Nephron progenitor cell (in vitro differentiated cells): ENCODE measurements at regions not wholly inside any gene's neighbourhood (a gene's known extent, or its start where the extent isn't known, plus 50 kb on each side); places are given as distances from the start of the nearest gene placed in this dataset.
"Not testable (repeated sequence)": the region's sequence is repeated elsewhere in the genome, so short reads cannot be mapped to it uniquely, and the experiment has no call there.

Experiments
- DNase-seq: peaks from one replicate; pipeline ENCODE4 v3.0.0; 2021
- H3K27ac Mint-ChIP-seq: 2 replicates; pipeline ENCODE4 v1.8.0; 2021; ENCODE audit warnings: mild to moderate bottlenecking, moderate library complexity, mixed read lengths
- H3K27me3 Mint-ChIP-seq: 2 replicates; pipeline ENCODE4 v1.8.0; 2021; ENCODE audit warnings: mild to moderate bottlenecking, low read depth, mixed read lengths; ENCODE audit not compliant: poor library complexity
- H3K36me3 Mint-ChIP-seq: 2 replicates; pipeline ENCODE4 v1.8.0; 2021; ENCODE audit warnings: low read depth, mixed read lengths
- H3K4me1 Mint-ChIP-seq: 2 replicates; pipeline ENCODE4 v1.8.0; 2021; ENCODE audit warnings: mixed read lengths
- H3K4me3 Mint-ChIP-seq: 2 replicates; pipeline ENCODE4 v1.8.0; 2021; ENCODE audit warnings: mild to moderate bottlenecking, moderate library complexity, mixed read lengths
- H3K9me3 Mint-ChIP-seq: 2 replicates; pipeline ENCODE4 v1.8.0; 2021; ENCODE audit warnings: mild to moderate bottlenecking, moderate library complexity, mixed read lengths
- CTCF ChIP-seq: fragments of 200-600 bp; sonication (generic); IDR thresholded peaks from 2 replicates; pipeline ENCODE4 v1.5.0; 2021; ENCODE audit warnings: antibody characterized with exemption

DNA sequence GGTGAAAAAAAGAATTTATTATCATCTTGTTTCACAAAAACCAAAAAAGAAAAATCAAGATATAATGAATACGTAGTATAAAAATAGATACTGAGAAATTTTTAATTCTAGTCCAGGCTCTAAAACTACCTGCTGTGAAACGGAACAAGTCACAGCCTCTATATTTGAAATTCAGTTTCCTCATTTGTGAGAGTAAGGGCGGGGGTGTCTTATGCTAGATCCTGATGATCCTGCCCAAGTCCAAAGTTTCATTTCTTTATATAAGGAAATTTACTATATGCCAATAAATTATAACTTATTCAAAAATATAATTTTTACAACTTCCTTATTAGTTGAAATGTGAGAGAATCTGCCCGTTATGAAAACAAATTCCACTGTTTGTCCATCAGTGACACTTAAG is 385.7 kb downstream of the CGGBP1 start:
- no peak for DNase-seq
- H3K36me3 Mint-ChIP-seq = no peaks in the 10 kb centered on the region
- peaks cover 5% of the 10 kb centered on the region for H3K4me1 Mint-ChIP-seq
- H3K27ac Mint-ChIP-seq = no peak overlapping the region
- H3K27me3 Mint-ChIP-seq = no peaks in the 10 kb centered on the region
- TF ChIP-seq CTCF = no peak
- H3K9me3 Mint-ChIP-seq = peaks cover 2% of the 10 kb centered on the region
- no peak overlapping the region for H3K4me3 Mint-ChIP-seq

DNA sequence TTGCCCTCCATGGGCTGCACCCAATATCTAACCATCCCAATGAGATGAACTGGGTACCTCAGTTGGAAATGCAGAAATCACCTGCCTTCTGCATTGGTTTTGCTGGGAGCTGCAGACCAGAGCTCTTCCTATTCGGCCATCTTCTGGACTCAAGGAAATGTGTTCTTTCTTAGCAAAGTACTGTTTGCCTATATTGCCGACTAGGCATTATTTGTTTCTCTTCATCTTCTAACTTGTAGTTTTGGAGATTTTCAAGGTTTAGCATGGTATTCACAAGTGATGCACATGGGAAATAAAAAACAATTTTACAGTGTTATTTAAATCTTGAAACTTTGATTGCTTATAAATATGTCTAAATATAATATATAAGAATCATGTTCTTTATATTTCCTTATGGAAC is 377.8 kb upstream of the POU1F1 start:
- Mint-ChIP-seq H3K27ac (no peak overlapping the region), H3K36me3 (no peaks in the 10 kb centered on the region), H3K4me1 (no peaks in the 10 kb centered on the region), H3K27me3 (peaks cover 4% of the 10 kb centered on the region), H3K4me3 (no peak overlapping the region), H3K9me3 (peaks cover under 1% of the 10 kb centered on the region)
- no peak for DNase-seq
- no peak for TF ChIP-seq CTCF

GRCh38 chr3:87653138-87653537 is 376.8 kb upstream of the POU1F1 start:
- H3K36me3 Mint-ChIP-seq = not testable (repeated sequence)

GRCh38 chr3:87634426-87634825 is 358.0 kb upstream of the POU1F1 start:
- H3K27me3 Mint-ChIP-seq = peaks cover 2% of the 10 kb centered on the region
- H3K4me1 Mint-ChIP-seq = no peaks in the 10 kb centered on the region
- TF ChIP-seq CTCF = no peak
- H3K4me3 Mint-ChIP-seq = no peak overlapping the region
- no peaks in the 10 kb centered on the region for H3K36me3 Mint-ChIP-seq
- H3K9me3 Mint-ChIP-seq = peaks cover 10% of the 10 kb centered on the region
- H3K27ac Mint-ChIP-seq = no peak overlapping the region
- no peak for DNase-seq

More at GRCh38 chr3:87653138-87653537, 376.8 kb upstream of the POU1F1 start:
- H3K27me3 Mint-ChIP-seq, H3K27ac Mint-ChIP-seq, H3K4me3 Mint-ChIP-seq, H3K9me3 Mint-ChIP-seq, DNase-seq, H3K4me1 Mint-ChIP-seq: not testable (repeated sequence)

GRCh38 chr3:87627316-87627715 is 350.9 kb upstream of the POU1F1 start:
- no peak overlapping the region for H3K4me3 Mint-ChIP-seq
- no peak overlapping the region for H3K27ac Mint-ChIP-seq
- no peak for TF ChIP-seq CTCF
- H3K36me3 Mint-ChIP-seq = no peaks in the 10 kb centered on the region
- peaks cover 2% of the 10 kb centered on the region for H3K27me3 Mint-ChIP-seq
- peaks cover 21% of the 10 kb centered on the region for H3K9me3 Mint-ChIP-seq
- H3K4me1 Mint-ChIP-seq = no peaks in the 10 kb centered on the region
- no peak for DNase-seq

GRCh38 chr3:87626546-87626945 is 350.2 kb upstream of the POU1F1 start:
- Mint-ChIP-seq H3K9me3 (peaks cover 21% of the 10 kb centered on the region), H3K27me3 (peaks cover 2% of the 10 kb centered on the region), H3K27ac (no peak overlapping the region), H3K4me3 (no peak overlapping the region), H3K36me3 (no peaks in the 10 kb centered on the region), H3K4me1 (no peaks in the 10 kb centered on the region)
- DNase-seq = no peak
- no peak for TF ChIP-seq CTCF

DNA sequence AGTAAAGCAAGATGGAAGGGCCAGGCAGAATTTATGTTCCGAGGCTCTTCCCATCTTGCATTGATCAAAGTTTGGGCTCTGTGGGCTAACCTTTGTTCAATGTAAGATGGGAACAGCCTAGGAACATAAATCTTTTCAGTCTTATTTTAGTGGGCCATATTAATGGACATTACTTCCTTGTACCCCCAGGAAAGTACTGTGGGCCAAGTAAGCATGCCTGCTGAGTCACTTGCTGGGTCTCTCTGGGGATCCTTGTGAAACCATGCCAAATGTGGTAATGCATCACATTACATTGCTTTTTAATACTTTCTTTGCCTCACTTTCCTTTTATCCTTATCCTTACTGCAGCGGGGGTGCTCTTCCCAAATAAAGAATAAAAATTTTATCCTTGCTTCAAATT is 349.5 kb upstream of the POU1F1 start:
- Mint-ChIP-seq H3K9me3 (peaks cover 21% of the 10 kb centered on the region), H3K4me1 (no peaks in the 10 kb centered on the region), H3K27ac (no peak overlapping the region), H3K36me3 (no peaks in the 10 kb centered on the region), H3K4me3 (no peak overlapping the region), H3K27me3 (no peaks in the 10 kb centered on the region)
- no peak for DNase-seq
- TF ChIP-seq CTCF = no peak
